ENCODE measurements at regions not wholly inside any gene's neighbourhood (a gene's known extent, or its start where the extent isn't known, plus 50 kb on each side); places are given as distances from the start of the nearest gene placed in this dataset.

DNA sequence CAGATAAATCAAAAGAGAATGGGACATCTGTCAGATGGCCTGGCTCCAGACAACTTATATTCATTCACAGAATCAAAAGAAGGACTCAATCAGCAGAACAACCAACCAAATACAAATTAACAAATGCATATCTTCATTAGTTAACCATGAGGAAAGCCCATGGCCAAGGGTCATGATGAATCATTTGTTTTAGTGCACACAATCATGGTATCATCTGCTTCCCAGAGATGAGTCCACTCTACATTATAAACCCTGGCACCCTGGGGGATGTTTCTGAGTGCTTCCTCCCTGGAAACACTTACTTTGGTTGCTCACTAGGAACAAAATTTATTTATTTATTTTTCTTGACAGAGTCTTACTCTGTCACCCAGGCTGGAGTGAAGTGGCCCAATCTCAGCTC is 453.3 kb upstream of the HS3ST1 start:
- H3K4me3 ChIP-seq, result no peak overlapping the region
- no peaks in the 10 kb centered on the region for H3K4me1 ChIP-seq (ENCODE audit: control insufficient read depth in 1 of 2, low read depth in 2 of 2)
- no peak overlapping the region for H3K27ac ChIP-seq
- ATAC-seq (ENCODE audit: insufficient number of reproducible peaks, low FRiP score, low read depth), result no peak
- TF ChIP-seq, protein P1, sequence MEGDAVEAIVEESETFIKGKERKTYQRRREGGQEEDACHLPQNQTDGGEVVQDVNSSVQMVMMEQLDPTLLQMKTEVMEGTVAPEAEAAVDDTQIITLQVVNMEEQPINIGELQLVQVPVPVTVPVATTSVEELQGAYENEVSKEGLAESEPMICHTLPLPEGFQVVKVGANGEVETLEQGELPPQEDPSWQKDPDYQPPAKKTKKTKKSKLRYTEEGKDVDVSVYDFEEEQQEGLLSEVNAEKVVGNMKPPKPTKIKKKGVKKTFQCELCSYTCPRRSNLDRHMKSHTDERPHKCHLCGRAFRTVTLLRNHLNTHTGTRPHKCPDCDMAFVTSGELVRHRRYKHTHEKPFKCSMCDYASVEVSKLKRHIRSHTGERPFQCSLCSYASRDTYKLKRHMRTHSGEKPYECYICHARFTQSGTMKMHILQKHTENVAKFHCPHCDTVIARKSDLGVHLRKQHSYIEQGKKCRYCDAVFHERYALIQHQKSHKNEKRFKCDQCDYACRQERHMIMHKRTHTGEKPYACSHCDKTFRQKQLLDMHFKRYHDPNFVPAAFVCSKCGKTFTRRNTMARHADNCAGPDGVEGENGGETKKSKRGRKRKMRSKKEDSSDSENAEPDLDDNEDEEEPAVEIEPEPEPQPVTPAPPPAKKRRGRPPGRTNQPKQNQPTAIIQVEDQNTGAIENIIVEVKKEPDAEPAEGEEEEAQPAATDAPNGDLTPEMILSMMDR (IDR thresholded peaks at IDR 0.05), result no peak
- no peak for DNase-seq (ENCODE audit: low spot score)
- no peaks in the 10 kb centered on the region for H3K9me3 ChIP-seq
- H3K27me3 ChIP-seq (replicated peaks; ENCODE audit: insufficient read depth), result no peaks in the 10 kb centered on the region
- H3K36me3 ChIP-seq, result no peaks in the 10 kb centered on the region

DNA sequence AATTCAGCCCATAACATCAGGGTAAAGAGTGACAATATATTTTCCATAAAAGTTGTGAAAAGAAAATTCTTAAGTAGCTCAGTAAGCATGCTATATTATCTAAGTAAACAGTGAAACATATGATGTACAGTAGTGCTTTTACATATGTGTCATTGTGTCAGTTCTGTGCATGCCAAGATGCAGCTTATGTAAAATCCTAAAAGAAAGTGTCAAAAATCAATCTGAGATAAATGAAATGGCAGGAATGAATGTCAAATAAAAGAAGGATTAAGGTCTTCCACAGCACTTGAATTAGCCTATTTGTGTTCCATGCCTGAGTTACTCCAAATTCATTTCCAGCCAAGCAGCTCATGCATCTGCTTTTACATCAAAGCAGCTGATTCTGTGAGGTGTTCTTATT is 452.7 kb upstream of the HS3ST1 start:
- H3K4me3 ChIP-seq, result no peak overlapping the region
- no peaks in the 10 kb centered on the region for H3K9me3 ChIP-seq
- H3K4me1 ChIP-seq (ENCODE audit: control insufficient read depth in 1 of 2, low read depth in 2 of 2), result no peaks in the 10 kb centered on the region
- ATAC-seq (ENCODE audit: insufficient number of reproducible peaks, low FRiP score, low read depth), result no peak
- no peak overlapping the region for H3K27ac ChIP-seq
- no peaks in the 10 kb centered on the region for H3K36me3 ChIP-seq
- DNase-seq (ENCODE audit: low spot score), result no peak
- TF ChIP-seq, protein P1 (IDR thresholded peaks at IDR 0.05), result no peak
- no peaks in the 10 kb centered on the region for H3K27me3 ChIP-seq (replicated peaks; ENCODE audit: insufficient read depth)

DNA sequence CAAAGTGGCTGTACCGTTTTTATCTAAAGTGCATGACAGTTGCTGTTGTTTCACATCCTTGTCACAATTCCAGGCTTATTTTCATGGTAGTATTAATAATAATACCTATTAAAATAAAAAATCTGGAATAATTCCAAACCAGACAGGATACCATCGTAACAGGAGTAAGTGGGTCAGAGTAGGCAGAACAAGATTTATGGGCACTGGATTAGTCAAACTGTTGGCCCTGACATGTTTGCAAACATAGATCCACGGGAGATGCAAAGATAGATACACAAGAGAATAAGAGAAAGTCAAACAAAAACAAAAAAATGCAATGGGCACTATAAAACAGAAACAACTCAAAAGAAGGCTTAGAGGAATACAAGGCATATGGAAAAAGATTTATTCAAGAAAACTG is 449.5 kb upstream of the HS3ST1 start:
- TF ChIP-seq, protein P1 (IDR thresholded peaks at IDR 0.05), result no peak

DNA sequence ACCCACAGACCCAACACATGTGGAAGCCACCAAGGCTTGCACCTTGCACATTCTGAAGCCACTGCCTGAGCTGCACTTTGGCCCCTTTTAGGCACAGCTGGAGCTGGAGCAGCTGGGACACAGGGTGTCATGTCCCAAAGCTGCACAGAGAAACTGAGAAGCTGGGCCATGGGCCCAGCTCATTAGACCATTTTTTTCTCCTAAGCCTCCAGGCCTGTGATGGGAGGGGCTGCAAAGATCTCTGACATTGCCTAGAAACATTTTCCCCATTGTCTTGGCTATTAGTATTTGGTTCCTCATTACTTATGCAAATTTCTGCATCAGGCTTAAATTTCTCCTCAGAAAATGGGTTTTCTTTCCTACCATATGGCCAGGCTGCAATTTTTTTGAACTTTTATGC is 447.4 kb upstream of the HS3ST1 start:
- no peak overlapping the region for H3K27ac ChIP-seq
- no peaks in the 10 kb centered on the region for H3K4me1 ChIP-seq (ENCODE audit: control insufficient read depth in 1 of 2, low read depth in 2 of 2)
- H3K4me3 ChIP-seq, result no peak overlapping the region
- no peaks in the 10 kb centered on the region for H3K9me3 ChIP-seq
- DNase-seq (ENCODE audit: low spot score), result no peak
- no peak for ATAC-seq (ENCODE audit: insufficient number of reproducible peaks, low FRiP score, low read depth)
- H3K27me3 ChIP-seq (replicated peaks; ENCODE audit: insufficient read depth), result no peaks in the 10 kb centered on the region
- TF ChIP-seq, protein P1 (IDR thresholded peaks at IDR 0.05), result no peak
- no peaks in the 10 kb centered on the region for H3K36me3 ChIP-seq

More for the DNA sequence above, 449.5 kb upstream of the HS3ST1 start:
- H3K27ac ChIP-seq, result no peak overlapping the region
- no peaks in the 10 kb centered on the region for H3K36me3 ChIP-seq
- no peak overlapping the region for H3K4me3 ChIP-seq
- H3K4me1 ChIP-seq (ENCODE audit: control insufficient read depth in 1 of 2, low read depth in 2 of 2), result no peaks in the 10 kb centered on the region
- DNase-seq (ENCODE audit: low spot score) (no peak), ATAC-seq (ENCODE audit: insufficient number of reproducible peaks, low FRiP score, low read depth) (no peak)
- H3K9me3 ChIP-seq, result no peaks in the 10 kb centered on the region
- no peaks in the 10 kb centered on the region for H3K27me3 ChIP-seq (replicated peaks; ENCODE audit: insufficient read depth)

DNA sequence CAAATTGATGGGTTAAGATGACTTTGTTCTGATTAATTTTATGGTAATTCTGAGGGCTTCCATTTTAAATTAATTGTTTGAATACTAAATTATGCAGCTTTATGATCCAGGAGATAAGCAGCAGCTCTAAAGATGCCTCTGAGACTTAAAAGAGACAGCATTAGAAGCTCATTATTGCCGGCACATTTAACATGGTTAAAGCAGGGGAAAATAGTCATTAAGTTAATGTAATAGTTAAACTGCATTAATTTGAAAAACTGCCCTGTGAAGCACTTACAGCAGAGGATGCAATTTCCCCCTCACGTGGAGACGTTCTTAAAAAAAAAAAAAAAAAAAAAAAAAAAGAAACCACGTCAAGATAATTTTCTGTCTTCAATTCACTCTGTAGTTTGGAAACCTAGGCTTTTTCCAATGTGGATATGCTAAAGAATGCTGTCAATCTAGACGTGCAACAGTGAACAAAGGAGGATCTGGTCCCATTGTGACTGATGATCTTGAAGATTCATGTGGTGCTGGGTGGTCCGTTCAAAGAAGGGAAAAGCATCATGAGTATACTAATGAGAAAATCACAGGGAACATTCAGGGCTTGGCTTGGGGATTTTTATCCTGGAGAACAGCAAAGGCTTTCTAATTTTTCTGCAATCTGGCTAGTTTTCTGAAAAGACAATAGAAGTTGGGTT is 440.6 kb upstream of the HS3ST1 start:
- Histone ChIP-seq H3K27ac (no peak overlapping the region), H3K36me3 (no peaks in the 10 kb centered on the region), H3K4me1 (ENCODE audit: control insufficient read depth in 1 of 2, low read depth in 2 of 2) (no peaks in the 10 kb centered on the region), H3K9me3 (no peaks in the 10 kb centered on the region), H3K27me3 (replicated peaks; ENCODE audit: insufficient read depth) (no peaks in the 10 kb centered on the region), H3K4me3 (no peak overlapping the region)
- TF ChIP-seq, protein P1 (IDR thresholded peaks at IDR 0.05), result no peak
- DNase-seq (ENCODE audit: low spot score), result no peak
- ATAC-seq (ENCODE audit: insufficient number of reproducible peaks, low FRiP score, low read depth), result no peak
